ENCODE measurements at regions not wholly inside any gene's neighbourhood (a gene's known extent, or its start where the extent isn't known, plus 50 kb on each side); places are given as distances from the start of the nearest gene placed in this dataset.
"Not testable (repeated sequence)": the region's sequence is repeated elsewhere in the genome, so short reads cannot be mapped to it uniquely, and the experiment has no call there.

- DNase-seq (ENCODE audit: low read depth, low spot score) = no peak
These were observed 386.1 kb downstream of the SEC23A start for GRCh38 chr14:38716926-38717325.

GRCh38 chr14:38710881-38711280 is 392.2 kb downstream of the SEC23A start:
- no peak for DNase-seq (ENCODE audit: low read depth, low spot score)

- no peak for DNase-seq (ENCODE audit: low read depth, low spot score)
These were observed 392.8 kb downstream of the SEC23A start for GRCh38 chr14:38710196-38710595.

GRCh38 chr14:38705220-38705619 is 397.8 kb downstream of the SEC23A start:
- DNase-seq (ENCODE audit: low read depth, low spot score) = no peak

- no peak for DNase-seq (ENCODE audit: low read depth, low spot score)
These were observed 398.8 kb downstream of the SEC23A start for GRCh38 chr14:38704220-38704619.

- DNase-seq (ENCODE audit: low read depth, low spot score) = no peak
These were observed 406.1 kb downstream of the SEC23A start for GRCh38 chr14:38696925-38697324.

- no peak for DNase-seq (ENCODE audit: low read depth, low spot score)
These were observed 409.6 kb downstream of the SEC23A start for GRCh38 chr14:38693423-38693822.

- no peak for DNase-seq (ENCODE audit: low read depth, low spot score)
These were observed 413.1 kb upstream of the CLEC14A start for GRCh38 chr14:38669027-38669426.

- no peak for DNase-seq (ENCODE audit: low read depth, low spot score)
These were observed 407.5 kb upstream of the CLEC14A start for GRCh38 chr14:38663382-38663781.

- no peak for DNase-seq (ENCODE audit: low read depth, low spot score)
These were observed 406.9 kb upstream of the CLEC14A start for GRCh38 chr14:38662781-38663180.

- DNase-seq (ENCODE audit: low read depth, low spot score) = no peak
These were observed 390.5 kb upstream of the CLEC14A start for GRCh38 chr14:38646391-38646790.

GRCh38 chr14:38634913-38635312 is 379.0 kb upstream of the CLEC14A start:
- DNase-seq (ENCODE audit: low read depth, low spot score) = not testable (repeated sequence)

- no peak for DNase-seq (ENCODE audit: low read depth, low spot score)
These were observed 373.5 kb upstream of the CLEC14A start for GRCh38 chr14:38629412-38629811.

- no peak for DNase-seq (ENCODE audit: low read depth, low spot score)
These were observed 371.3 kb upstream of the CLEC14A start for GRCh38 chr14:38627163-38627562.

- DNase-seq (ENCODE audit: low read depth, low spot score) = no peak
These were observed 367.8 kb upstream of the CLEC14A start for GRCh38 chr14:38623661-38624060.

GRCh38 chr14:38618514-38618913 is 362.6 kb upstream of the CLEC14A start:
- DNase-seq (ENCODE audit: low read depth, low spot score) = no peak

GRCh38 chr14:38616959-38617358 is 361.1 kb upstream of the CLEC14A start:
- DNase-seq (ENCODE audit: low read depth, low spot score) = no peak

GRCh38 chr14:38611928-38612327 is 356.0 kb upstream of the CLEC14A start:
- no peak for DNase-seq (ENCODE audit: low read depth, low spot score)

- DNase-seq (ENCODE audit: low read depth, low spot score) = no peak
These were observed 352.4 kb upstream of the CLEC14A start for GRCh38 chr14:38608244-38608643.

- DNase-seq (ENCODE audit: low read depth, low spot score) = no peak
These were observed 349.6 kb upstream of the CLEC14A start for GRCh38 chr14:38605193-38606114.

GRCh38 chr14:38600572-38600971 is 344.7 kb upstream of the CLEC14A start:
- DNase-seq (ENCODE audit: low read depth, low spot score) = not testable (repeated sequence)

GRCh38 chr14:38593476-38593875 is 337.6 kb upstream of the CLEC14A start:
- no peak for DNase-seq (ENCODE audit: low read depth, low spot score)

GRCh38 chr14:38592764-38593442 is 337.0 kb upstream of the CLEC14A start:
- DNase-seq (ENCODE audit: low read depth, low spot score) = no peak
